ENCODE measurements at regions not wholly inside any gene's neighbourhood (a gene's known extent, or its start where the extent isn't known, plus 50 kb on each side); places are given as distances from the start of the nearest gene placed in this dataset.

GRCh38 chr4:173835903-173836302 lies 305.9 kb upstream of the HAND2 start:
- FAIRE-seq: no peak

GRCh38 chr4:173834151-173834550 lies 304.1 kb upstream of the HAND2 start:
- FAIRE-seq: no peak

GRCh38 chr4:173829565-173829964 lies 299.5 kb upstream of the HAND2 start:
- FAIRE-seq: no peak

- no peak for FAIRE-seq
Observed at GRCh38 chr4:173827707-173828106, 297.7 kb upstream of the HAND2 start.

- no peak for FAIRE-seq
Observed at GRCh38 chr4:173821876-173822275, 291.8 kb upstream of the HAND2 start.

GRCh38 chr4:173821036-173821435 lies 291.0 kb upstream of the HAND2 start:
- no peak for FAIRE-seq

GRCh38 chr4:173807347-173807746 lies 277.3 kb upstream of the HAND2 start:
- FAIRE-seq: no peak

GRCh38 chr4:173805884-173806283 lies 275.9 kb upstream of the HAND2 start:
- FAIRE-seq: no peak

- FAIRE-seq: no peak
Observed at GRCh38 chr4:173802662-173803022, 272.6 kb upstream of the HAND2 start.

GRCh38 chr4:173801876-173802661 lies 272.0 kb upstream of the HAND2 start:
- FAIRE-seq: no peak

GRCh38 chr4:173801361-173801760 lies 271.3 kb upstream of the HAND2 start:
- no peak for FAIRE-seq

- FAIRE-seq: no peak
Observed at GRCh38 chr4:173797296-173797695, 267.3 kb upstream of the HAND2 start.

GRCh38 chr4:173794662-173795061 lies 264.6 kb upstream of the HAND2 start:
- no peak for FAIRE-seq

- FAIRE-seq: no peak
Observed at GRCh38 chr4:173793937-173794510, 264.0 kb upstream of the HAND2 start.

GRCh38 chr4:173782660-173783059 lies 252.6 kb upstream of the HAND2 start:
- no peak for FAIRE-seq

GRCh38 chr4:173777921-173778320 lies 247.9 kb upstream of the HAND2 start:
- FAIRE-seq: no peak

- no peak for FAIRE-seq
Observed at GRCh38 chr4:173777421-173777820, 247.4 kb upstream of the HAND2 start.

GRCh38 chr4:173769568-173769967 lies 239.5 kb upstream of the HAND2 start:
- no peak for FAIRE-seq

- no peak for FAIRE-seq
Observed at GRCh38 chr4:173767650-173768049, 237.6 kb upstream of the HAND2 start.

GRCh38 chr4:173766171-173766600 lies 236.2 kb upstream of the HAND2 start:
- no peak for FAIRE-seq

- FAIRE-seq: no peak
Observed at GRCh38 chr4:173765751-173766150, 235.7 kb upstream of the HAND2 start.

- FAIRE-seq: no peak
Observed at GRCh38 chr4:173763389-173763788, 233.4 kb upstream of the HAND2 start.

GRCh38 chr4:173761938-173762337 lies 231.9 kb upstream of the HAND2 start:
- no peak for FAIRE-seq

GRCh38 chr4:173761236-173761635 lies 231.2 kb upstream of the HAND2 start:
- no peak for FAIRE-seq

GRCh38 chr4:173758132-173758531 lies 228.1 kb upstream of the HAND2 start:
- no peak for FAIRE-seq

Data from islet of Langerhans (tissue), 1 donor.